ENCODE measurements at regions not wholly inside any gene's neighbourhood (a gene's known extent, or its start where the extent isn't known, plus 50 kb on each side); places are given as distances from the start of the nearest gene placed in this dataset.

DNA sequence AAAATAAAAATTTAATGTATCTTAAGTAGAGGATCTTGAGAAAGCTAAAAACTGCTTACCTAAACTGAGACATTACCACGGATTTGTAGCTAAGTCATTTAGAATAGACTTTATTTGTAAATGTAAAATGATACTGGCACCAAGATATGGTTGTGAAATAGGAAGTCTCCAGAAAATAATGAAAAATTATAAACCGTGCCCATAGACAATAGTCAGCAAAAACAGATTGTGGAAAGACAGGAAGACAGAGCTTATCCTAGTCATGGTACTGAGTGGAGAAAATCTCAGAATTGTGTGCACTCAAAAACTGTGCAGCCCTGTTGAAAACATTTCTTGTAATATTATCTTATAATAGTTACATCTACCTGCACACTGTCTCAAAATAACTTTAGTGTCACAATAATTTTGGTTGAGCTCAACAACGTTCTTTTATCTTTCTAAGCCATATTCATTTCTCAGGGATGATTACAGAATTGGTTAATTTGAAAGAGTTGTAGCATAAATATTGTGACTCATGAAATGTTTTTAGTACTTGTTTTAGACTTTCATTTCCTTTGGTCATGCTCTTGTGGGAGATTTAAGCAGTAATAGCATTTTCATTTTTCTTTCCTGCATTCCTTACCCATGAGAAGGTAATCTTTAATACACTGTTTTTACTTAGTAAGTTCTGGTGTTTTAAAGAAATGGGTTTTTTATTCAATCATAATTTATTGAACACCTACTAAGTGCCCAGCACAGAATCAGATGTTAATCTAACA, 174.5 kb downstream of the SOX4 start:
- peaks cover 60 to 67% of the 10 kb centered on the region in 2 experiments for H3K4me1 Mint-ChIP-seq
- no peak overlapping the region for H3K4me2 ChIP-seq (ENCODE audit: insufficient read depth, insufficient read length, low read length)

More for the DNA sequence above, 174.5 kb downstream of the SOX4 start:
- no peak overlapping the region for H3K18ac ChIP-seq (ENCODE audit: insufficient read length, low read depth, low read length)
- peaks cover 23% of the 10 kb centered on the region; the same call in 1 of the 2 replicates for H3K79me2 ChIP-seq (ENCODE audit: insufficient read depth, low read length)
- no peak overlapping the region for H3K23ac ChIP-seq (ENCODE audit: insufficient read length, low read depth, low read length)
- no peak overlapping the region for H2BK12ac ChIP-seq (ENCODE audit: insufficient read length, low read depth, low read length)
- no peak overlapping the region for H3T11ph ChIP-seq (ENCODE audit: low read length)
- no peak overlapping the region for H2BK120ac ChIP-seq (ENCODE audit: low read depth, low read length, poor library complexity, severe bottlenecking)
- DNase-seq, result no peak
- H4K20me1 ChIP-seq (ENCODE audit: control insufficient read depth, insufficient read depth, insufficient read length), result no peaks in the 10 kb centered on the region
- H2BK20ac ChIP-seq (ENCODE audit: low read depth, low read length, poor library complexity, severe bottlenecking), result no peak overlapping the region
- no peak overlapping the region for H2AFZ ChIP-seq (ENCODE audit: low read length)
- H3K4me1 ChIP-seq (ENCODE audit: insufficient read depth, low read length), result peaks cover 23% of the 10 kb centered on the region
- no peak overlapping the region for H3K4me3 Mint-ChIP-seq
- no peaks in the 10 kb centered on the region for H3K23me2 ChIP-seq (ENCODE audit: insufficient read length, low read depth, low read length, poor library complexity, severe bottlenecking)
- no peaks in the 10 kb centered on the region; the same call in 1 of the 2 replicates for H3K27me3 ChIP-seq (ENCODE audit: insufficient read depth, low read length)
- no peak overlapping the region for H4K5ac ChIP-seq (ENCODE audit: insufficient read length, low read depth, low read length)
- peak overlapping the region in 2 of 3 experiments; percentile 25 to 91; a peak in 4 of 7 replicates for H3K27ac Mint-ChIP-seq
- no peak overlapping the region for H4K8ac ChIP-seq (replicated peaks; ENCODE audit: insufficient read length, low read depth, low read length)
- H3K79me1 ChIP-seq (ENCODE audit: insufficient read depth, low read depth, low read length, poor library complexity, severe bottlenecking), result peaks cover 4% of the 10 kb centered on the region
- H3K4ac ChIP-seq (ENCODE audit: low read depth, low read length), result no peak overlapping the region
- H2AK5ac ChIP-seq (ENCODE audit: insufficient read length, low read length), result no peak overlapping the region
- no peak overlapping the region for H3K56ac ChIP-seq (ENCODE audit: insufficient read length, low read depth, low read length)
- H3K27ac ChIP-seq (ENCODE audit: insufficient read length, low read depth, low read length), result no peak overlapping the region
- no peaks in the 10 kb centered on the region for H3K9me3 Mint-ChIP-seq
- H2BK15ac ChIP-seq (ENCODE audit: low read depth, low read length), result no peak overlapping the region
- no peak overlapping the region for H4K91ac ChIP-seq (ENCODE audit: insufficient read length, low read depth, low read length)
- no peaks in the 10 kb centered on the region for H3K27me3 Mint-ChIP-seq (ENCODE audit: low read depth)
- WGBS (ENCODE audit: extremely low coverage, insufficient read length, low lambda C conversion rate), result no CpG with 5 or more reads among the region's 3 CpGs
- peaks cover 4 to 5% (median 4%) of the 10 kb centered on the region in 3 experiments; a peak in 5 of 7 replicates for H3K36me3 Mint-ChIP-seq (ENCODE audit: insufficient read depth in 1 of 3, low read depth in 3 of 3)
- no peak overlapping the region for H2BK5ac ChIP-seq (ENCODE audit: insufficient read length, low read length)
- H3K14ac ChIP-seq (ENCODE audit: insufficient read depth, low read length), result no peak overlapping the region
- H3K9me3 ChIP-seq (ENCODE audit: control insufficient read depth, low read depth, low read length), result no peaks in the 10 kb centered on the region
- no peak overlapping the region for H3K9ac ChIP-seq (ENCODE audit: extremely low read depth, insufficient read length, low read length)
- TF ChIP-seq CTCF (conservative IDR thresholded peaks at IDR 0.05), result no peak
